GM18909 (cell line): ENCODE measurements at regions not wholly inside any gene's neighbourhood (a gene's known extent, or its start where the extent isn't known, plus 50 kb on each side); places are given as distances from the start of the nearest gene placed in this dataset.

ENCODE experiments used
- ATAC-seq: cut with Tn5 transposase; IDR thresholded peaks from one replicate; pipeline ENCODE4 v1.9.1; 2021; ENCODE audit warnings: mild to moderate bottlenecking; ENCODE audit not compliant: unreplicated experiment, poor library complexity

DNA sequence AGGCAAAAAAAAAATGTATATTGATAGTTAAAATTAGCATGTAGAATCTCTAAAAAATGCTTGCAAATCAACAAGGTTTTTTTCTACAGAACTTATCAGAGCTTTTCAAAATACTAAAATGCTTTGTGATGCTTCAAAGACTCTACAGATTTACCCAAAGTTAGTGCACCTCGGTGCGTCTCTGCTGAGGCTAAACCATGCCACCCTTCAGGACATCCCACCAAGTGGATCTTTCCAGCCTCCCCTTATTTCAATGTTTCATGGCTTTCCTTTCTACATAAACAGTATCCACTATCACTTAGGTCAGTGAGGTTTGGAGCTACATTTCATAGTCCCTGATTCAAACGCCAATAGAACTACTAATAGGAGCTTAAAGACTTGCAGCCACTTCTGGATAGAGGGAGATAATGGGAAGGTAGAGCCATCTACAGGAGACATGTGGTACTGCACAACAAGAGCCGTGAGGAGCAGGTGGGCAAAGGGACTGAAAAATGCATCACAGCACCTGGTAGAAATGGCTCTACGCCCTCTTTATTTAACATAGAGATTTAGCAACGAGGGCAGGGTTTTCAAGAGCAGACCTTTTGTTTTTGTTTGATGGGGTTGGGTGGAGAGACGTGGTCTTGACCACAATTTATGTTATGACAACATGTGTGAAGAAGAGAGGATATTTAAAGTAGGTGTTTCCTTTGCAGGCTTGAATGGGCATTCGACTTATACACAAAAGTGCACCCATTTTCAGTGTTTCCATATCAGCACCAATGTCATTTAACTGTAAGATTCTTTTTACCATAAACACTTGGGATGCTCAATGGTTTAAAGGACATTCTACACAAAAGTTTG is 56.1 kb upstream of the SLC35G4 start:
- peak; percentile 78 for ATAC-seq

DNA sequence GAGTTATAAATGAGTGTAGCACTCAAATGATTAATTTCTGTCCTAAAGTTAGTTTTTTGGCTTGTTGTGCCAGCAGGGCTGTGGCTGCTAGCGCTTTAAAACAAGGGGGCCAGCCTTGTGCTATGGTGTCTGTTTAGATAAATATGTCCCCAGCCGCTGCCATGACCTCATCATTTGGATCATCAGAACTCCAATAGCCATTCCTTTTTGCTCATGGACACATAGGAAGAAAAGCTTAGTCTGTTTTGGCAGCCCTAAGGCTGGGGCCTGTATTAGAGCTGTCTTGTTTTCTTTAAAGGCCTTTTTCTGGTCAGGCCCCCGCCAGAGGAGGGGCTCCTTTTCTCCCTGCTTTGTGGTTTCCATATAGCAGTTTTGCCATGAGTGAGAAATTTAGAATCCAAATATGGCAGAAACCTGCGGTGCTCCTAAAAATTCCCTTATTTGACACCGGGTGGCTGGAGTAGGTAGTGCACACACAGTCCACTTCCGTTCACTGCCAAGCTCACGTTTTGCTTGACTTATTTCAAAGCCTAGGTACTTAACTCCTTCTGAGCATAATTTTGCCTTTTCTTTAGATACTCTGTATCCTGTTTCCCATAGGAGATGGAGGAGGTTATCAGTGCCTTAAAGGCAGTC is 60.4 kb upstream of the SLC35G4 start:
- no peak for ATAC-seq

DNA sequence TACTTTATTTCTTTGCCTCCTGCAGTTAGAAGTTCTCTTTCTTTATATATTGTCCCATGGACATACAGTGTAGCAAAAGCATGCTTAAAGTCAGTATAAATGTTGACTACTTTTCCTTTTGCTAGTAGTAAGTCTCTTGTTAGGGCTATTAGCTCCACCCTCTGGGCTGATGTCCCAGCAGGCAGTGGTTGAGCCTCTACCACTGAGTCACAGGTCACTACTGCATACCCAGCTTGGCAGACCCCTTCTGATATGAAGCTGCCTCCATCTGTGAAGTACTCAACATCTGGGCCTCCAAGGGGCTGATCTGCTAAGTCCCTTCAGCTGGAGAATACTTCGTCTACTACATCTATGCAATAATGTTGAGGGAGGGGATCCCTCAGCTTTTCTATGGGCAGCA is 61.0 kb upstream of the SLC35G4 start:
- ATAC-seq, result no peak

DNA sequence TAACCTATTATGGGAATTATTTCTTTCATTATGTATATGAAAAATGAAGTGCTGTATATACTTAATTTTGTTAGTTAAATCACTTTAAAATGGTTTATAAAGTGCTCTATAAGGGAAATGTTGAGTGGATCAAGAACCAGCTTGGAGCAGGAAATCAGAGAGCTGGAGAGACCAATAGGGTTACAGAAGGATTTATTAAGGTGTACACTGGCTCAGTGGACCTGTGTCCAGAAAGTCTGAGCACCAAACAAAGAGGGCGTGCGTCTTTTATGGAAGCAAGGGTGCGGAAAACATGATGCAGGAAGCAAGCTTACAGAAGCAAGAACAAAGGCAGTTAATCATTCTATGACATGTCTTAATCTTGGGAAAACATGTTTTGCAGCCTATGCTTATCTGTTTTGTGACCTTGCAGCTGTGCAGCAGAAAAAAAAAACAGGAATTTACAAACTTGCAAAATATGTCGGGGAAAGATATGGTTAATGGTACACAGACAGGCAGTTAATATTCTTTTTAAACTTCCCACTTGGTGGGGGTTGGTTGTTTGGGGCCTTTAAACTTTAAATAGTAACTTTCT is 65.2 kb upstream of the SLC35G4 start:
- ATAC-seq, result no peak

DNA sequence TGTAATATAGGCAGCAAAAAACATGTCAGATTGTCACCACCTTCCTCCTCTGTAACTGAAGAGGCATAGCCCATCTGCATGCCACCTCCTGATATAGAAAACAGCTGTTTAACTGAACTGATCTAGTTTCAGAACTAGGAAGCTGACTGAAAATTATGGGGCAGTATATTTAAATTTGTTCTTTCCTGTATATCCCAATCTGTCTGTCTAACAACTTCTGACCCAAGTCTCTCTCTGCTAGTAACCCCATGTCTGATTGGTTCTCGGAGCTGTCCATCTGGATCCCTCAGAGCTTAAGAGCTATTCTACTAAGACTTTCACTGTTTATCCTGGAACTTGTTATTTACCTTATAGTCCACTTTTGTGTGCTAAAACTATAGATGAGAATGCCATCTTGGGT is 68.2 kb upstream of the SLC35G4 start:
- ATAC-seq, result no peak

DNA sequence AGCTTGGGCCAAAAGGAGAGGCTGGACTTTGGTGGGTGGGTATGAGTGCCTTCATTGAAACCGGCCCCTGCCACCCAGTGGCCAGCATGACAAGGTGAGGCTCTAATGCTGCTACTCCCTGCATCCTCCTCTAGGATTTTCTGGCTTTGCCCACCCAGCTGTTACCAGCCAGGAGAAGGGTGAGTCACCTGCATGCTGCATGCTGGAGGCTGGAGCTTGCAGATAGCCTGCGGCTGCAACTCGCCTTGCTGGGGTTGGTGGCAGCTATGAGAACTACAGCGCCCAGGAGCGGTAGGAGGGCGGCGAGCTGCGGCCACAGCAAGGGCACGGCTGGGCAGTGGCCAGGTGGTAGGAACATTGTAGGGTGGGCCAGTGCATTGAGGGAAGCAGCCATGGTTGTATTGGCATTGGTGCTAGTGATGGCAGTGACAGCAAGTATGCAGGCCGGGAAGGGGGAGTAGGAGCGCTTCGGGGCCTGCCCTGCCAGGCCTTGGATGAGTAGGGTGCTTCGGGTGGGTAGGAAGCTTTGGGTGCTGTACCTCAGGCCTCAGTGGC is 75.4 kb upstream of the SLC35G4 start:
- ATAC-seq, result no peak

DNA sequence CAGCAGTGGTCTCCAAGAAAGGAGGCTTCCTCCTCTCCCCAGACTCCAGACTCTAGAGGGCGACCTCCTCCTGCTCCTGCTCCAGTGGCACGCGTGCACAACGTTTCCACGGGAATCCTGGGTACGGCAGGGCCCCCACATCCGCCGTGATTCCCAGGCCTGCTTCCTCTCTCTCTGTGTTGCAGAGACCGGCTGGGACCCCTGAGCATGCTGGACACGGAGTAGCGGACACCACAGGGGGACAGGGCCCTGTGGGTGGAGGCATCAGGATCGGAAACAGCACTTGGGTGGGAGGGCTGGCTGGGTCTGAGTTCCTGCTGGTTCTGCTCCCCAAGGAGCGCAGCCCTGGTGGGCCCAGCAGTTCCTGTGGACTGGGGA is 75.9 kb upstream of the SLC35G4 start:
- ATAC-seq, result no peak

DNA sequence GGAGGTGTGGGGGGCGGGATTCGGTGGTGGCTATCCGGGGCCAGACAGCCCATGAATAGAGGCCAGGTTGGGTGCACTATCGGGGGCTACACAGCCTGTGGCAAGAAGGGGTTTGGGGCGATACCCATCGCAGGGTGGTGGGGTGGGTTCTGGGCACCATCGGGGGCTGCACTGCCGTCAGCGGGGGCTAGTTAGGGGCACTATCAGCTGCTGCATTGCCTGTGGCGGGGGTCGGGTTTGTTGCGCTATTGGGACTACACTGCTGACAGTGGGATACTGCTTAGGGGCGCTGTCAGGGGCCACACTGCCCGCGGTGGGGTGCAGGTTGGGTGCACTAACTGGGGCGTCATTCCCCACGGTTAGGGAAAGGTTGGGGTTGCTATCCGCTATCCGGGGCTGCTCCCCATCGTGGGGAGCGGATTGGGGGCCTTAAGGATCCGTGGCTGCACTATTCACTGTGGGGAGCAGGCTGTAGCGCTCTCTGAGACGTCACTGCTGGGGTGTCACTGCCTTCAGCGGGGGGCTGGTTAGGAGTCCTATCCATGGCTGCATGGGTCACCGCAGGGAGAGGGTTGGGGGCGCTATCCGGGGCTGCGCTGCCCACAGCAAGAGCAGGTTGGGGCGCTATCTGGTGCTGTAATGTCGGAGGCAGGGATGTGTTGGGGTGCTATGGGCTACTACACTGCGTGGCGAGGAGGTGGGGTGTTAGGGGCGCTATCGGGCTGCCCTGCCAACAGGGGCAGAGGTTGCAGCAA is 76.5 kb upstream of the SLC35G4 start:
- no peak for ATAC-seq

DNA sequence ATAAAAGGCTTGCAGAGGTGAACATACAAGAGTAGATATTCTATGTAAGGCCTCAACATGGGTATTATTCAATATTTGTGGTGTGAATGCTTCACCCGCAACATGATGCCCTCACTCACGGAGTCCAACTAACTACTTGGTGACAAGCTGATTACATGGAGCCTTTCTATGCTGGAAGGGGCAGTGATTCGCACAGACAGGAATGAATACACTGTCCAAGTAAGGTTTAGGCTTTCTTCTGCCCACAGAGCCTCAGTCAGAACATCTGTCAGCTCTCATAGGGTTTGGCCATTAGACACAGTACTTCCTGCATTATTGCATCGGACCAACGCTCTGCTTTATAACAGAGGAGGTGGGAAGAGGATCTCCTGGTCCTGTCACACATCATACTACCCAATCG is 80.3 kb upstream of the SLC35G4 start:
- no peak for ATAC-seq

DNA sequence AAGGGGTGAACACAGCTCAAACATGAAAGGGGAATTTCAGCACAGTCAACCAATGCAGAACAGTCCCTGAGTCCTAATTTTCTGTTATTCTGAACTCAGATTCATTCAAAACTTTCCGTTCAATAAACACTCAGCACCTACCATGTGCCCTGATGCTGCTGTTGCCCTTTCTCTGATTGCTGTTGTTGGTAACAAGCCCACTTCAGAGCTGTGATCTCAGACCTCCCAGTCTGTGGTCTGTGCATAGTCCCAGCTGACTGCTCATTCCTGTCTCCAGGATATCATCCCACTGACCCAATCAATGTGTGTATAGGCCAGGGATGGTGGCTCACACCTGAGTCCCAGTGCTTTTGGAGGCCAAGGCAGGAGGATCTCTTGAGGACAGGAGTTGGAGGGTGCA is 82.7 kb upstream of the SLC35G4 start:
- no peak for ATAC-seq

DNA sequence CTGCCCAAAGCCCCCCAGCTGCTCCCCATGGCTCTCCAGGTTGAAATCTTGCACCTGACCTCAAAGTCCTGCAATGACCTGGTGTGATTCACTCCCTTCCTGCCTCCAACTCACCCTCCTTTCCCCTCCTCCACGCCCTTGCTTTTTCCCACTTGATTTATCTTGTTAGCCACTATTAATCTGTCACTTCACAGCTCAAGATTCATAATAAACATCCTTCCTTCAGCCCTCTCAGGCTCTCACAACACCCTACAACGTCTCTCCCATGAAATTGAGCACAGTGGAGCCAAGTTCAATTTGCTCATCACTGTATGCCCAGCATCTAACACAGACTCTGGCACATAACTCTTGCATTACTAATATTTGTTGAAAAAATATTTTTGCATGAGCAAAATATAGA is 85.6 kb upstream of the SLC35G4 start:
- no peak for ATAC-seq

DNA sequence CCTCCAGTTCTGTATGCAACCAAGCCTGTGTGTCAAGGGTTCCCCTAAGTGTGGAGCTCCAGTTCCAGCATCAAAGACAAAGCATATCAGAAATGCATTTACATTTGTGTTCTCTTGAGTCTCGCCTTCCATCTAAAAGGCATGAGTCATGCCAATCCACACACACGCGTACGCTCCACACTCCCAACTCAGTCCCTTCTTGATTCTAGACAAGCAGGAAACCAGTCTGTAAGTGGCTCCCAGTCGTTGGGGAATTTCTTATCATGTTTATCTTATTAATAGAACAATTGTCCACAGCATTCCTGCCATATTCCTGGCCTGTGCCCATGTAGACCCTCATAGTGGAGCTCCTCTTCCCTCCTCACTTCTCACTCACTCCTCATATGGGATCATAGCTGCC is 86.4 kb upstream of the SLC35G4 start:
- no peak for ATAC-seq

DNA sequence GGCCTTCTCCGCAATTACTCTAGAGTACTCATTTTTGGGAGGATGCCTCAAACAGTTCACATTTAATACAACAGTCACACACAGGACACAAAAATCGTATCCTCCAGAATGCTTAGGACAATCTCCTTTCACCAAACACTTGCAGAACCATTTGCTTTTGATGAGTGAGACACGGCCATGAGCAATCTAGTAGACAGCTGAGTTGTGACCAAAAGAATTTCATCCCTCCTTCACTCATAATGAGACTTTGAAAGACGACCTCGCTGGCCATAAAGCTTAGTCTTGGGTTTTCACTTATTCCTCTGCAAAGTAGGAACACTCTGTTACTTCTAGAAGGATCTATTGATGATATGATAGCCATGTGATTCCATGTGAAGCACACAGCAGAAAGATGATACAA is 87.5 kb upstream of the SLC35G4 start:
- no peak for ATAC-seq

DNA sequence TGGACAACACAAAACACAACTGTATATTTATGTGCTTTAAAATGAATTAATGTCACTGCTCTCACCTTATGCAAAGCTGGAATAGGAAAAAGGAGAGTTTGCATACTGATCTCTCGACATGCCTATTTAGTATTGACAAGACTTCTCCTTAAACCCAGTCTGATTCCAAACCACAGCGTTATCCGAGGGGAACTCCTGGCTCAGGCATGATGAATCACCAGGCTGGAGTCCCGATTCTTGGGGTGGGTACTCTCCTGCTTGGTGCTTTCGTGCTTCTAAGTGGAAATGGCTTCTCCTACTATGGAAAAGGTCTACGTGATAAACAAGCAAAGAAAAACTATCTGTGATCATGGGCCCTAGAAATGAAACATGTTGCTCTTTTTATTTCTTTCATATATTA is 88.9 kb upstream of the SLC35G4 start:
- no peak for ATAC-seq

DNA sequence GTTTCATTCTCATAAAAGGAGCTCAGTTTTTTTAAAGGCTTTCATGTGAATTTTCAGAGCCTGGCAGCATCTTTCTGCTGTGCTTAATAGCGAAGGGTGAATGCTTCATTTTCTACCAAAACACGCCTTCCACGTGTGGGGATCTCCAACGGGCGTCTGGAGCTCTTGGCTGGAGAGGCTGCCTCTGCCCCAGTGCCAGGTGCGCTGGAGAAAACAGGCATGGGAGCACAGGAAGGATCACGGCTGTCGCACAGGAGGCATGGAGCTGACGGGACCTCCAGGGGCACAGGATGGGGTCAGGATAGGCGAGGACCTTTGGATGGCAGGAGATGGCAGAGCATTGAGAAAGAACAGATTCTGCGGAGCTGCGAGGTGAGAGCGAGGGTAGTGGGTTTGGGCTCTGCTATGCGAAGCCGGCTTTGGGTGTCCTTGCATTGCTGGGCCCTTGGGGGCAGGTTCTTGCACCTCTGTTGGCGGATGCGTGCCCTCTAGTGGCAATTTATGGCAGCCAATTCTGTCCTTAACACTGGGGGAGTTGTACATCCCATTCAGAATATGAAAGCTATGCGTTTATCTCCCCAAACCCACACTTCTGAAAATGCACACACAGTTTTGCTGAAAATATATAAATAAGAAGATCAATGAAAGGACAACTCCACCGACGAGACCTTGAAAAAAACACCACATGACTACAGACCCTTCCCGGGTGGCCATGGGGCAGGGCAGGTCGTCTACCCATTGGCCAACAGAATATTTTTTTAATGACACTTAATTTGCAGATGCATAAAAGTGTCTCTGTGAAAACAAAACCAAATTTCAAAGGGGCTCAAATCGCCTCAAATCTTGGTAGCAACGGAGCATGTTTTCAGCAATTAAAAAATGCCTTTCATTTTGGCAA is 90.4 kb upstream of the SLC35G4 start:
- peak; percentile 88 for ATAC-seq

DNA sequence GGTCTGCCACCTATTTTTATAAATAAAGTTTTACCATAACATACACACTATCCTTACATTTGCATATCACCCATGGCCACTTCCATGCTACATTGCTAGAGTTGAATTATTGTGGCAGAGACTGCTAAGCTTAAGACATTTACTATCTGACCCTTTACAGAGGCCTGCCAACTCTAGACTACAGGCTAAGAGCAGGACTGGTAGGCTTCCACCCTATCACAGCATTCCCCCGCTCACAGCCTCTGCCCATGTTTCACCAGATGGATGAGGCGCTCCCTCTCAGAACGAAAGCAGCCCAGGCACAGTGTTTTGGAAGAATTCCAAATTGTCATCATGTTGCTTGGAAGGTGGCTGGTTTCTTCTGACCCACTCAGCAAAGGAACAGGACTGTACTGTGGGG is 91.7 kb upstream of the SLC35G4 start:
- no peak for ATAC-seq

DNA sequence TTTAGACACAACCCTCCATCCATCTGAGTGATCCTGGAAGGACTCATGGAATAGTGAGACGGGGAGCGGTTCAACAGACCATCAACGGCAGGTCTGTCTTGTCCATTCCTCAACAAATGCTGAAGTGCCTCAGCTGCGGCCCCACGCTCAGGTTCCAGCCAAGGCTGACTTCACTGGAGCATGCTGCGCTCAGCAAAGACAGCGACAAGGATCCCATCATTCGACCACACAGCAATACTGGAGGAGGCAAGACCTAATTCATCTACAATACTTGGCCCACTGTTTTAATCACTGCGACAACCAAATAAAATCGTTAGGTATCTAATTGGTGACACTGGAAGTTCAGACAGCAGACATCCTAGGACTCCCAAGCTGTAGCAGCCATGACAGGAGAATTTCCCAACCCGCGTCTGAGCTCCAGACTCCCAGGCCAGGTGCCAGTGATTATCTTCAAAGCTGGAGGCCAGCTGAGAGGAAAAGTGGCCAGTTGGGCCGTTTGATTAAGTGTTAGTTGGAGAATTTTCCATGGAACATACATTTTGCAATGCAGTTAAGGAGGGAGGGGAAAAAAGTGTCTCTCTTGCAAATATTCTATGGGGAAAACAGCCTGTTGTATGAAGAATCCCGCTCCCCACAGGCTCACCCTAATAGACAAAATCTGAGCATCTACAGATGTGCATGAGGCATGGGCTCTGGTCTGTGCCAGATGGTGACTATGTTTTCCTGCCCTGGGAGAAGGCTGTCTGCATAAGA is 92.5 kb upstream of the SLC35G4 start:
- ATAC-seq, result no peak

DNA sequence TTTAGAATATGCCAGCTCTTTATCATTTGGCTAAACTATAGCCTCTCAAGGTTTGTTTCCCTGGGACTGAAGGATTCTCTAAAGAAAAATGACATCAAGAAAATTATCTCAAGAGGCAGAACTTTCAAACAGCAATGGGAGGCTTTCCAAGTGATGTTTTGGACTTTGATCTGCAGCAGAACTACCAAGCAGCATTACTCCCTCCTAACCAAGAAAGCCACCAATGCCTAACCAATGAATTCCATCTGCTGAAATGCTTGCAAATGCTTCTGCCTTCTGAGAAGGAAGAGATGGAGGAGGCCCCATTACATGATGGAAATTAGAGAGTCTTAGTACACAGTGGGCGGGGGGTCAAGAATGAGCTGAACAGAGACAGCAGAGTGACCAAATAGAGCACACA is 95.1 kb upstream of the SLC35G4 start:
- ATAC-seq, result no peak
